HPDE6-E6E7 (cell line): ENCODE measurements at regions not wholly inside any gene's neighbourhood (a gene's known extent, or its start where the extent isn't known, plus 50 kb on each side); places are given as distances from the start of the nearest gene placed in this dataset.
"Not testable (repeated sequence)": the region's sequence is repeated elsewhere in the genome, so short reads cannot be mapped to it uniquely, and the experiment has no call there.

ENCODE experiments used
- DNase-seq: peaks from one replicate; pipeline ENCODE4 v3.0.0; 2011; ENCODE audit warnings: missing footprints; ENCODE audit errors: extremely low spot score

DNA sequence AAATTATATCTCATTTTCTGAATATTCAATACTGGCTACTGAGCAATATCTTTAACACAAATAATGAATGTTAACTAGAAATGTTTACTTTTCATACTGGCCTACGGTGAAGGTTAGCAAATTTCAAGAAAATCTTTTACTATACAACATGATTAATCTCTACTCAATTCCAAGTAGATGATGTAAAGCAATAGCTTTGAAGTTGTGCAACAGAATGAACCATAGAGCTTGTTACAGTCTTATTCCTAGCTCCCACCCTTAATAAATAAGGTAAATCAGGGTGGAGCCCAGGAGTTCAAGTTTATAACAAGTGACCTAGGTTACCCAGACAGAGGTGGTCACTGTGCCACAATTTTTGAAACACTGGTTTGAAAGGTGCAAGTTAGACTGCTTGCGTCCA is 1678.1 kb downstream of the KCNT2 start:
- DNase-seq: no peak

DNA sequence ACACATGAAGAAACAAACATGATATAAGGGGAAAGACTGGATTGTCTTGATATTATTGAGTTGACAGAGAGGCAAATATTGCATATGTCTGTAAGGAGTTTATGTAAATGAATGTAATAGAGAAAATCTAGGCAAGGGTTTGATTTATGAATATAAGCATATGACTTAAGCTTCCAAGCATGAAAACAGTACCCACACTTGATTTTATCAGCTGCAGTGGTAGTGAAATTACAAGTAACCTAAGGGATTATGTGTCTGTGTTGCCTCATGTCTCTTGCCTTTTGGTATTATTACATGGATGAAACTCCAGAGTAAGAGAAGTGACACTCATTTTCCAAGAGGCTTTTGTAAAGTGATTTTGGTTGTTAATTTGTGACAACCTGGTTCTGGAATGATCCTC is 1678.9 kb downstream of the KCNT2 start:
- no peak for DNase-seq

DNA sequence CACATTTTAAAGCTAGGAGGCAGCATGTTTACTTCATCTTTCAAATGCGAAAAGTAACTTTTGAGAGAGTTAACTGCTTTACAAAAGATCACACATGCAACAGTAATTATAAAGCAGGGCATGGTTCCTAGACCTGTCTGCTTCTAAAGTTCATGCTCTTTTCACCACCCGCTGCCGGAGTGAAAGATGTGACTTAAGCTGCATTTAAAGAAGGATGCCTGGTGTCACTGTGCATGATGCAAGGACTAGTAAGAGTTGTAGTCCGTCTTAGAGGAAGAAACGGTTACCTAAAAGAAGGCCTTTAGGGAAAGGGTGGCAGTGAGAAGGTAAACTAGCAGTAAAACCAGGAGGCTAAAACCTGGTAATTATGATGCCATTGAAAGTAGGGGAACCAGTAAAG is 1689.1 kb downstream of the KCNT2 start:
- DNase-seq: no peak

DNA sequence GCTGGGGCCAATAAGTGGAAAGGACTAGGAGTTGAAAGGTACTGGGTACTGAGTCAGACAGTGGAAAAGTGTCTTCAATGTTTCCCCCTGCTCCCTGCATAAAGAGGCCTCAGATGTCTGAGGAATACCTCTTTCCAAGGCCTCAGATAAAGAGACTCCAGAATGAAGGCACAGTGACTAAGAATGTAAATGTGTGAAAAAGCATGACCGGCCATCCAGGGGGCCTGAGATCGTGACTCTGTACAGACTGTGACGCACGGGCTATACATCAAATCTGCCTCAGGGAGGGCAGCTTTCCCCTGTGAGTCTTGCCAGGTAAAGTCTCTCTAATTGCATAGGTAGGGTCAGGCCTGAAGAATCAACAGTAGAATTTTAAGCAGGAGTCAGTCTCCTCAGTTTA is 1690.5 kb downstream of the KCNT2 start:
- DNase-seq: no peak

DNA sequence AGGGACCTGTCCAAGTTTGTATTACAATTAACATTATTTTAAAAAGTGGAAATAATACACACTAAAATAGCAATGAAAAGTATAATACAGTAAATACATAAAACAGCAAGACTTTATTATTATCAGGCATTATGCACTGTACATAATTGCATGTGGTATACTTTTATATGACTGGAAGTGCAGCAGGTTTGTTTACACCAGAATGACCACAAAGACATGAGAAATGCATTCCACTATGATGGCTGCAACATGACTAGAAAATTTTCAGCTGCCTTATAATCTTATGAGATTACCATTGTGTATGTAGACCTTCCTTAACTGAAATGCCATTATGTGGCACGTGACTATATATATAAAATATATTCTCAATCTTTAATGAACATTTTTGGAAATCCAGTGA is 1699.6 kb downstream of the KCNT2 start:
- no peak for DNase-seq

- no peak for DNase-seq
These were observed 1704.7 kb downstream of the KCNT2 start for GRCh38 chr1:194903524-194903923.

DNA sequence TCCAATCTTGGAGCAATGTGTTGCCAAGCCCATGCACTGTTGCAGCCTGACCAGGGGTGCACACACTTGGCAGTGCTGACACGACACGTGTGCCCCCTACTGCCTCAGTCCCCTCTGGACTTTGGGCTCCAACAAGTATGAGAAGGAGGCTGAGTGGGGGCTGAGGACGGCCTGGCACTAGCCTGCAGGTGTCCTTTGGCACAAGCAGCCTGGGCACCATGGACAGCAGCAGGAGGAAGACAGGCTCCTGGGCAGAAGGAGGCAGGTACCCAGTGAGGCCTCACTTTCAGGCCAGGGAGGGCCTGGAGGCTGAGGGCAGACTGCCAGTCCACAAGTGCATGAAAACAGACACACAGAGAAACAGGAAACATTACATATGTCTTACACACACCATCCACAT is 1702.9 kb upstream of the B3GALT2 start:
- no peak for DNase-seq

DNA sequence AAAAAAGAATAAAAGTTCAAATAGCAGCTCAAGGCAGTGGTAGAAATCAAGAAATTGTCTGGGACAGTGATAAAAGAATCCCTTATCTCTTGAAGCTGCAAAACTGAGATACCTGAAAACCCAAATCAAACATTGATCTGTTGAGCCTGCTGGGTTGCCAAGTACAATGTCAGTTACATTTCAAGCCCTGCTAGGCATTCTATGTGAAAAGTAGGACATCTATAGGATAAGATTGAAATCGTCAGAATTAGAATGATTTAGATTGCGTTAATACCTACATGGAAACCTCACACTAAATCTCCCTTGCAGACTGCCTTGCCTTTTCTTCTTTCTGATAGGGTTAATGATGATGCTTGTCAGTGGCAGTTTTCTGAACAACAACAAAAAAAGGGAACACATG is 1684.4 kb upstream of the B3GALT2 start:
- no peak for DNase-seq

DNA sequence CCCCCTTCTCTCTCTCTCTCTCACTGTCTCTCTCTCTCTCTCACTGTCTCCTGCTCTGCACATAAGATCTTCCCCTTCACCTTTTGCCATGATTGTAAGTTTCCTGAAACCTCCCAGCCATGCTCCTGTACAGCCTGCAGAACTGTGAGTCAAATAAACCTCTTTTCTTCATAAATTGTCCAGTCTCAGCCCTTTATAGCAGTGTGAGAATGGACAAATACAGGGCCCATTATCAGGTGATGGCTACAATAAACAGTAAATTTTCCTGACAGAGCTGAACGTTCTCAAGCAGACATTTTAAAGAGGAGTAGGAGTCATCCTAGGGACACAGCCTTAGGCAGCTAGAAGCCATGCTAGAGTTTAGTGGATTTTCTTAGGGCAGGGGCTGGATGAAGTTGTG is 1679.7 kb upstream of the B3GALT2 start:
- DNase-seq: no peak

GRCh38 chr1:194865383-194865782 is 1679.0 kb upstream of the B3GALT2 start:
- DNase-seq: no peak

DNA sequence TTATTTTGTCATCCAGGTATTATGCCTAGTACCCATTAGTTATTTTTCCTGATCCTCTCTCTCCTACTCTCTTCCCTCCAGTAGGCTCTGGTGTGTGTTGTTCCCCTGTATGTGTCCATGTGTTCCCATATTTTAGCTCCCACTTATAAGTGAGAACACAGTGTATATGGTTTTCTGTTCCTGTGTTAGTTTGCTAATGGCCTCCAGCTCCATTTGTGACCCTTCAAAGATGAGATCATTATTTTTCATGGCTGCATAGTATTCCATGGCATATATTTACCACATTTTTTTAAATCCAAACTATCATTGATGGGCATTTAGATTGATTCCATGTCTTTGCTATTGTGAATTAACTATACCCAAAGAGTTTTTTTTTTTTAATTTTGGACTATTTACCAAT is 1675.7 kb upstream of the B3GALT2 start:
- no peak for DNase-seq

- DNase-seq: no peak
These were observed 1674.1 kb upstream of the B3GALT2 start for GRCh38 chr1:194860248-194861201.

- not testable (repeated sequence) for DNase-seq
These were observed 1673.2 kb upstream of the B3GALT2 start for GRCh38 chr1:194859481-194860154.

DNA sequence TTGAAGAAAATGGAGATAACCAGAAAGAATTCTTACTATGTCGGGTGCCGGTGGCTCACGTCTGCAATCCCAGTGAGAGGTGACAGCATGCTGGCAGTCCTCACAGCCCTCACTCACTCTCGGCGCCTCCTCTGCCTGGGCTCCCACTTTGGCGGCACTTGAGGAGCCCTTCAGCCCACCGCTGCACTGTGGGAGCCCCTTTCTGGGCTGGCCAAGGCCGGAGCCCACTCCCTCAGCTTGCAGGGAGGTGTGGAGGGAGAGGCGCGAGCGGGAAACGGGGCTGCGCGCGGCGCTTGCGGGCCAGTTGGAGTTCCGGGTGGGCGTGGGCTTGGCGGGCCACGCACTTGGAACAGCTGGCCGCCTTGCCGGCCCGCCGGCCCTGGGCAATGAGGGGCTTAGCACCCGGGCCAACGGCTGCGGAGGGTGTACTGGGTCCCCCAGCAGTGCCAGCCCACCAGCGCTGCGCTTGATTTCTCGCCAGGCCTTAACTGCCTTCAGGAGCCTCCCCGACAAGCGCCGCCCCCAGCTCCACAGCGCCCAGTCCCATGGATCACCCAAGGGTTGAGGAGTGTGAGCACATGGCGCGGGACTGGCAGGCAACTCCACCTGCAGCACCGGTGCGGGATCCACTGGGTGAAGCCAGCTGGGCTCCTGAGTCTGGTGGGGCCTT is 1672.5 kb upstream of the B3GALT2 start:
- DNase-seq: not testable (repeated sequence)

GRCh38 chr1:194857413-194857812 is 1671.0 kb upstream of the B3GALT2 start:
- no peak for DNase-seq

- DNase-seq: no peak
These were observed 1662.4 kb upstream of the B3GALT2 start for GRCh38 chr1:194848846-194849245.

DNA sequence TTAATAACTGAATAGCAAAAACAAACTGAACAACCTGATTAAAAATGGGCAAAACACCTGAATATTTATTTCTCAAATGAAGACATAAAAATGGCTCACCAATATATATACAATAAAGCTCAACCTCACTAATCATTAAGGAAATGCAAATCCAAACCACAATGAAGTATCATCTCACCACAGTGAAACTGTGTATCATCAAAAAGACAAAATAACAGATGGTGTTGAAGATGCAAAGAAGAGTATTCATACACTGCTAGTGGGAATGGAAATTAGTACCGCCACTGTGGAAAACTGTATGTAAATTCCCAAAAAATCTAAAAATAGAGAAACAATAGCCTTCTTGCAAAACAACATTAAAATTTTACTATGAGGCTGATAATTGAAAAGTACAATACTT is 1660.1 kb upstream of the B3GALT2 start:
- DNase-seq: no peak

- DNase-seq: no peak
These were observed 1656.7 kb upstream of the B3GALT2 start for GRCh38 chr1:194843077-194843476.

DNA sequence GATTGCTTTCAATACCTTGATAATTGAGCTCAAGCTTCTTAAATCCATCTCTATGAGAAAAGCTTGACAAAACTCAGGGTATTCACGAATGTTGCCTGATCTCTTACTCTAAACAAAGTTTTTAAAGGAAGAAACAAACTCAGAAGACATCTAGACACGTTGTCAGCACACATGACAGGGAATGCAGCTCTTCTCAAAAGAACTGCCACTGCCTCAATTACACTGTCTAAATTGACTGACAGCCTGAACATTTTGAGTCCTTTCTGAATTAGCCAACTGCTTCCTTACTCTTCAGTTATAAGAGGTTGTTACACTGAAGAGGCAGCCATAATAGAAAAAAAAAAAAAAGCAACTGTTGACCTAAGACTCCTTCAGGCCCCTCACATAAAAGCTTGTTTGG is 1646.7 kb upstream of the B3GALT2 start:
- DNase-seq: no peak

- DNase-seq: not testable (repeated sequence)
These were observed 1645.2 kb upstream of the B3GALT2 start for GRCh38 chr1:194831595-194831994.

GRCh38 chr1:194830387-194830786 is 1644.0 kb upstream of the B3GALT2 start:
- no peak for DNase-seq

- DNase-seq: no peak
These were observed 1643.1 kb upstream of the B3GALT2 start for GRCh38 chr1:194829492-194829891.

GRCh38 chr1:194825382-194825781 is 1639.0 kb upstream of the B3GALT2 start:
- DNase-seq: no peak
